ENCODE measurements at regions not wholly inside any gene's neighbourhood (a gene's known extent, or its start where the extent isn't known, plus 50 kb on each side); places are given as distances from the start of the nearest gene placed in this dataset.

- DNase-seq (ENCODE audit: insufficient read length, low spot score) (no peak), FAIRE-seq (no peak)
- TF ChIP-seq, protein P1, sequence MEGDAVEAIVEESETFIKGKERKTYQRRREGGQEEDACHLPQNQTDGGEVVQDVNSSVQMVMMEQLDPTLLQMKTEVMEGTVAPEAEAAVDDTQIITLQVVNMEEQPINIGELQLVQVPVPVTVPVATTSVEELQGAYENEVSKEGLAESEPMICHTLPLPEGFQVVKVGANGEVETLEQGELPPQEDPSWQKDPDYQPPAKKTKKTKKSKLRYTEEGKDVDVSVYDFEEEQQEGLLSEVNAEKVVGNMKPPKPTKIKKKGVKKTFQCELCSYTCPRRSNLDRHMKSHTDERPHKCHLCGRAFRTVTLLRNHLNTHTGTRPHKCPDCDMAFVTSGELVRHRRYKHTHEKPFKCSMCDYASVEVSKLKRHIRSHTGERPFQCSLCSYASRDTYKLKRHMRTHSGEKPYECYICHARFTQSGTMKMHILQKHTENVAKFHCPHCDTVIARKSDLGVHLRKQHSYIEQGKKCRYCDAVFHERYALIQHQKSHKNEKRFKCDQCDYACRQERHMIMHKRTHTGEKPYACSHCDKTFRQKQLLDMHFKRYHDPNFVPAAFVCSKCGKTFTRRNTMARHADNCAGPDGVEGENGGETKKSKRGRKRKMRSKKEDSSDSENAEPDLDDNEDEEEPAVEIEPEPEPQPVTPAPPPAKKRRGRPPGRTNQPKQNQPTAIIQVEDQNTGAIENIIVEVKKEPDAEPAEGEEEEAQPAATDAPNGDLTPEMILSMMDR (IDR thresholded peaks at IDR 0.05; ENCODE audit: insufficient read depth, missing control alignments) = no peak
Measured at GRCh38 chr20:60990643-60991042, 261.4 kb upstream of the CDH4 start.

DNA sequence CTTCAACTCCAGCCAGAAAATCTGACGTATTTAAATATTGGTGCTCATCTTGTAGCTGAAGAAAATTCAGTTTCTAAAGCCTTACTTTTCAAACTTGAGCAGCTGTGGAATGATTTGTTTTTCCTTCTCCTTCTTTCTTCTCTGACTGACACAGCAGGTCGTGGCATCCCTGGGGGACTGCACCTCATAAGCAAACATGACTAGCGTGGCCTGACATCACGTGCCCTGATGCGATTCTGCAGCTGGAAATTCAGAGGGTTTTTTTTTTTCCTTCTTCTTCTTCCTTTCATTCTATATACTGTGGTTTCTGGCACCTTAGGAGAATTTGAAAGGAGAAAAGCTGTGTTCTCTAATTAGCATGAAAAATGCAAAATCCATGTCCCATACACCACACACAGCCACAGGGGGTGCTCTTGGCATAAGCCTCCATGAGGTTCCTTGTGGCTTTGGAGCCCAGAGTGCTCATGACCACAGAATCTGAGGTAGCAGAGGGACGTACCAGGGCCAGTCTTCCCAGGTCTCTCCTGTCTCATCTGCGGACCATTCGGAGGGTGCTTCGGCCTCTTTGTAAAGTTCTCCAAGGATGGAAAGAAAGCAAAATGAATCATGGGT lies 258.5 kb upstream of the CDH4 start:
- TF ChIP-seq, protein P1 (IDR thresholded peaks at IDR 0.05; ENCODE audit: insufficient read depth, missing control alignments) = peak; percentile 24
- DNase-seq (ENCODE audit: insufficient read length, low spot score) (no peak), FAIRE-seq (no peak)

DNA sequence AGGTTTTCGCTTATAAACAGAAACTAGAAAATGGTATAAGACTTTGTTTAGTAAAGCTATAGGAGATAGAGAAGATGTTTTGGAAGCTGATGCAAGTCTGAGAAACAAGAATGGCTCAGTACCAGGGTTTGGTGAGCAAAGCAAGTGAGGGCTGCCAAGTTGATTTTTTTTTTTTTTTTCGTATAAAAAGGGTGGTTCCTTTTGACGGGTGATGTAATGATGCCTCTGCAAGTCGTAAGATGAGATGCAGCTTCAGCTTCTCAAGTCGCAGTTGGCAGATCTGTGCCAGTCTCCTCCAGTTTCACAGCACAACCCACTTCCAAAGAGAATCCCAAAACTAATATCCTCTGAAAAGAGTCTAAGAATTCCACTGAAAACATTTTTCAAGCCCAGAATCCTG lies 252.8 kb upstream of the CDH4 start:
- TF ChIP-seq, protein P1 (IDR thresholded peaks at IDR 0.05; ENCODE audit: insufficient read depth, missing control alignments) = no peak
- DNase-seq (ENCODE audit: insufficient read length, low spot score) = no peak
- no peak for FAIRE-seq

DNA sequence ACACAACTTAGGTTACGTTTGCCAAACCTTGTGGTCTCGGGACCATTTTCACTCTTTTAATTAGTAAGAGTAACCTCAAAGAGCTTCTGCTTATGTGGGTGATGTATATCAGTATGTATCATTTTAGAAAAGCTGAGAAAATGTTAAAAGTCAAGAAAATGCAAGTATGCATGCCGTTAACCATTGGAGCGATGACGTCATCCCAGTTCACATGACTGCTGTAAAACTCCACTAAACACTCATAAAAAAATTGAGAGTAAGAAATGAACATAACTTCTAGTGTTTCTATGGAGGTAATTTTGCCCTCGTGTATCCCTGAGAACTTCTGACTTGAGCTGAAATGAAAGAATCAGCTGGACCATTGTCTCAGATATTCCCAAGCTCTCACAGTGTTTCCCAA lies 250.0 kb upstream of the CDH4 start:
- DNase-seq (ENCODE audit: insufficient read length, low spot score) (no peak), FAIRE-seq (no peak)
- TF ChIP-seq, protein P1 (IDR thresholded peaks at IDR 0.05; ENCODE audit: insufficient read depth, missing control alignments) = no peak

GRCh38 chr20:61014491-61014890 lies 237.6 kb upstream of the CDH4 start:
- no peak for DNase-seq (ENCODE audit: insufficient read length, low spot score)
- no peak for FAIRE-seq
- TF ChIP-seq, protein P1 (IDR thresholded peaks at IDR 0.05; ENCODE audit: insufficient read depth, missing control alignments) = no peak

DNA sequence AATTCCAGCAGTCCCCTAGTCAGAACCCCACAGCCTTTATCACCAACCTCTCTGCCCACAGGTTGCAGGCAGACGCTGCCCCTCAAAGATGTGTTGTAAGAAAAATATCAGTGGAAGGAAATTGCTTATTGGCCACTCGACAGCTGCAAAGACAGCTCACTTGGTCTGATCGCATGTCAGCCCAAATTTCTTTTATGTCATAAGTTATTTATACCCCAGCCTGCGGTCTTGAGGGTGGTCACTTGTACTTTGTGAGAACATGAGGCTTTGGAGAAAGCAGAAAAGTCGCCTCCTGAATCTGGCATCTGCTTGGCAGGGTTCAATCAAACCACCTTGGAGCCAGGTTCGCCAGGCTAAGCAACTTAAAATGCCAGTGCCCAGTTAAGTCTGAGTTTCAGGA lies 236.5 kb upstream of the CDH4 start:
- DNase-seq (ENCODE audit: insufficient read length, low spot score) = no peak
- TF ChIP-seq, protein P1 (IDR thresholded peaks at IDR 0.05; ENCODE audit: insufficient read depth, missing control alignments) = no peak
- FAIRE-seq = no peak

GRCh38 chr20:61019322-61019721 lies 232.7 kb upstream of the CDH4 start:
- DNase-seq (ENCODE audit: insufficient read length, low spot score) = no peak
- FAIRE-seq = no peak
- TF ChIP-seq, protein P1 (IDR thresholded peaks at IDR 0.05; ENCODE audit: insufficient read depth, missing control alignments) = no peak

Data from D721Med (cell line).